ENCODE measurements at regions not wholly inside any gene's neighbourhood (a gene's known extent, or its start where the extent isn't known, plus 50 kb on each side); places are given as distances from the start of the nearest gene placed in this dataset.

DNA sequence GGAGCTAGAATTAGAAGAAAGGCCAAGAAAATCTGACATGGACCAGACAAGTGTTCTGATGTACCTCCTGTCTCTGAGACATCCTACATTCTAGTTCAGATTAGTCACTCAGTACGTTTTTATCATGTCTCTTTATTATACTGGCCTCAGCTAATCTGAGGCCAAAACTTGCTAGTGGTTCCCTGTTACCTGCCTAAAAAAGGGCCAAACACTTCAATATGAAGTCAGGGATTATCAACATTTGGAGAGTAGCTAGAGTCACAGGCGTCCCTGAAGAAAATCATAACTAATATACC, 587.4 kb downstream of the PRELID2 start:
- Histone ChIP-seq H3K27ac (ENCODE audit: low read depth) (no peak overlapping the region), H4K20me1 (replicated peaks; ENCODE audit: insufficient read depth) (no peaks in the 10 kb centered on the region), H3K4me1 (ENCODE audit: insufficient read depth) (peaks cover 35% of the 10 kb centered on the region), H3K4me2 (no peak overlapping the region), H2AFZ (no peak overlapping the region), H3K9me2 (ENCODE audit: insufficient read depth) (peaks cover 6% of the 10 kb centered on the region), H3K36me3 (ENCODE audit: insufficient read depth) (no peaks in the 10 kb centered on the region), H3K4me3 (no peak overlapping the region), H3F3A (replicated peaks; ENCODE audit: low read depth) (no peaks in the 10 kb centered on the region), H3K27me3 (ENCODE audit: insufficient read depth) (no peaks in the 10 kb centered on the region), H3K79me2 (replicated peaks; ENCODE audit: insufficient read depth) (no peaks in the 10 kb centered on the region)
- Mint-ChIP-seq H3K27ac (no peak overlapping the region), H3K36me3 (ENCODE audit: low read depth) (no peaks in the 10 kb centered on the region), H3K27me3 (ENCODE audit: insufficient read depth, low read depth, poor library complexity) (peaks cover 4% of the 10 kb centered on the region), H3K4me3 (no peak overlapping the region), H3K9me3 (no peaks in the 10 kb centered on the region), H3K4me1 (peaks cover 42% of the 10 kb centered on the region)
- ATAC-seq (no peak), DNase-seq (ENCODE audit: low spot score) (no peak)
- TF ChIP-seq, protein P1, sequence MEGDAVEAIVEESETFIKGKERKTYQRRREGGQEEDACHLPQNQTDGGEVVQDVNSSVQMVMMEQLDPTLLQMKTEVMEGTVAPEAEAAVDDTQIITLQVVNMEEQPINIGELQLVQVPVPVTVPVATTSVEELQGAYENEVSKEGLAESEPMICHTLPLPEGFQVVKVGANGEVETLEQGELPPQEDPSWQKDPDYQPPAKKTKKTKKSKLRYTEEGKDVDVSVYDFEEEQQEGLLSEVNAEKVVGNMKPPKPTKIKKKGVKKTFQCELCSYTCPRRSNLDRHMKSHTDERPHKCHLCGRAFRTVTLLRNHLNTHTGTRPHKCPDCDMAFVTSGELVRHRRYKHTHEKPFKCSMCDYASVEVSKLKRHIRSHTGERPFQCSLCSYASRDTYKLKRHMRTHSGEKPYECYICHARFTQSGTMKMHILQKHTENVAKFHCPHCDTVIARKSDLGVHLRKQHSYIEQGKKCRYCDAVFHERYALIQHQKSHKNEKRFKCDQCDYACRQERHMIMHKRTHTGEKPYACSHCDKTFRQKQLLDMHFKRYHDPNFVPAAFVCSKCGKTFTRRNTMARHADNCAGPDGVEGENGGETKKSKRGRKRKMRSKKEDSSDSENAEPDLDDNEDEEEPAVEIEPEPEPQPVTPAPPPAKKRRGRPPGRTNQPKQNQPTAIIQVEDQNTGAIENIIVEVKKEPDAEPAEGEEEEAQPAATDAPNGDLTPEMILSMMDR (conservative IDR thresholded peaks at IDR 0.05; ENCODE audit: low read depth in 2 of 2): no peak
- TF ChIP-seq STAT1 (IDR thresholded peaks at IDR 0.05; ENCODE audit: unreplicated experiment) (no peak), ZNF331 (CRISPR knock-in tag; IDR thresholded peaks at IDR 0.05; ENCODE audit: low read depth) (no peak), POLR2AphosphoS5 (IDR thresholded peaks at IDR 0.05; ENCODE audit: low read depth) (no peak), CREB1 (CRISPR knock-in tag; IDR thresholded peaks at IDR 0.05; ENCODE audit: low read depth) (no peak), EZH2 (IDR thresholded peaks at IDR 0.05; ENCODE audit: low read depth, unreplicated experiment) (no peak), JUNB (IDR thresholded peaks at IDR 0.05; ENCODE audit: unreplicated experiment) (no peak), ZNF114 (CRISPR knock-in tag; IDR thresholded peaks at IDR 0.05) (no peak), EZH2phosphoT487 (IDR thresholded peaks at IDR 0.05; ENCODE audit: unreplicated experiment) (no peak), NANOG (IDR thresholded peaks at IDR 0.05; ENCODE audit: borderline replicate concordance) (no peak)
- TF ChIP-seq, protein P2, sequence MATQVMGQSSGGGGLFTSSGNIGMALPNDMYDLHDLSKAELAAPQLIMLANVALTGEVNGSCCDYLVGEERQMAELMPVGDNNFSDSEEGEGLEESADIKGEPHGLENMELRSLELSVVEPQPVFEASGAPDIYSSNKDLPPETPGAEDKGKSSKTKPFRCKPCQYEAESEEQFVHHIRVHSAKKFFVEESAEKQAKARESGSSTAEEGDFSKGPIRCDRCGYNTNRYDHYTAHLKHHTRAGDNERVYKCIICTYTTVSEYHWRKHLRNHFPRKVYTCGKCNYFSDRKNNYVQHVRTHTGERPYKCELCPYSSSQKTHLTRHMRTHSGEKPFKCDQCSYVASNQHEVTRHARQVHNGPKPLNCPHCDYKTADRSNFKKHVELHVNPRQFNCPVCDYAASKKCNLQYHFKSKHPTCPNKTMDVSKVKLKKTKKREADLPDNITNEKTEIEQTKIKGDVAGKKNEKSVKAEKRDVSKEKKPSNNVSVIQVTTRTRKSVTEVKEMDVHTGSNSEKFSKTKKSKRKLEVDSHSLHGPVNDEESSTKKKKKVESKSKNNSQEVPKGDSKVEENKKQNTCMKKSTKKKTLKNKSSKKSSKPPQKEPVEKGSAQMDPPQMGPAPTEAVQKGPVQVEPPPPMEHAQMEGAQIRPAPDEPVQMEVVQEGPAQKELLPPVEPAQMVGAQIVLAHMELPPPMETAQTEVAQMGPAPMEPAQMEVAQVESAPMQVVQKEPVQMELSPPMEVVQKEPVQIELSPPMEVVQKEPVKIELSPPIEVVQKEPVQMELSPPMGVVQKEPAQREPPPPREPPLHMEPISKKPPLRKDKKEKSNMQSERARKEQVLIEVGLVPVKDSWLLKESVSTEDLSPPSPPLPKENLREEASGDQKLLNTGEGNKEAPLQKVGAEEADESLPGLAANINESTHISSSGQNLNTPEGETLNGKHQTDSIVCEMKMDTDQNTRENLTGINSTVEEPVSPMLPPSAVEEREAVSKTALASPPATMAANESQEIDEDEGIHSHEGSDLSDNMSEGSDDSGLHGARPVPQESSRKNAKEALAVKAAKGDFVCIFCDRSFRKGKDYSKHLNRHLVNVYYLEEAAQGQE (IDR thresholded peaks at IDR 0.05; ENCODE audit: unreplicated experiment): no peak
- TF ChIP-seq, protein P3, sequence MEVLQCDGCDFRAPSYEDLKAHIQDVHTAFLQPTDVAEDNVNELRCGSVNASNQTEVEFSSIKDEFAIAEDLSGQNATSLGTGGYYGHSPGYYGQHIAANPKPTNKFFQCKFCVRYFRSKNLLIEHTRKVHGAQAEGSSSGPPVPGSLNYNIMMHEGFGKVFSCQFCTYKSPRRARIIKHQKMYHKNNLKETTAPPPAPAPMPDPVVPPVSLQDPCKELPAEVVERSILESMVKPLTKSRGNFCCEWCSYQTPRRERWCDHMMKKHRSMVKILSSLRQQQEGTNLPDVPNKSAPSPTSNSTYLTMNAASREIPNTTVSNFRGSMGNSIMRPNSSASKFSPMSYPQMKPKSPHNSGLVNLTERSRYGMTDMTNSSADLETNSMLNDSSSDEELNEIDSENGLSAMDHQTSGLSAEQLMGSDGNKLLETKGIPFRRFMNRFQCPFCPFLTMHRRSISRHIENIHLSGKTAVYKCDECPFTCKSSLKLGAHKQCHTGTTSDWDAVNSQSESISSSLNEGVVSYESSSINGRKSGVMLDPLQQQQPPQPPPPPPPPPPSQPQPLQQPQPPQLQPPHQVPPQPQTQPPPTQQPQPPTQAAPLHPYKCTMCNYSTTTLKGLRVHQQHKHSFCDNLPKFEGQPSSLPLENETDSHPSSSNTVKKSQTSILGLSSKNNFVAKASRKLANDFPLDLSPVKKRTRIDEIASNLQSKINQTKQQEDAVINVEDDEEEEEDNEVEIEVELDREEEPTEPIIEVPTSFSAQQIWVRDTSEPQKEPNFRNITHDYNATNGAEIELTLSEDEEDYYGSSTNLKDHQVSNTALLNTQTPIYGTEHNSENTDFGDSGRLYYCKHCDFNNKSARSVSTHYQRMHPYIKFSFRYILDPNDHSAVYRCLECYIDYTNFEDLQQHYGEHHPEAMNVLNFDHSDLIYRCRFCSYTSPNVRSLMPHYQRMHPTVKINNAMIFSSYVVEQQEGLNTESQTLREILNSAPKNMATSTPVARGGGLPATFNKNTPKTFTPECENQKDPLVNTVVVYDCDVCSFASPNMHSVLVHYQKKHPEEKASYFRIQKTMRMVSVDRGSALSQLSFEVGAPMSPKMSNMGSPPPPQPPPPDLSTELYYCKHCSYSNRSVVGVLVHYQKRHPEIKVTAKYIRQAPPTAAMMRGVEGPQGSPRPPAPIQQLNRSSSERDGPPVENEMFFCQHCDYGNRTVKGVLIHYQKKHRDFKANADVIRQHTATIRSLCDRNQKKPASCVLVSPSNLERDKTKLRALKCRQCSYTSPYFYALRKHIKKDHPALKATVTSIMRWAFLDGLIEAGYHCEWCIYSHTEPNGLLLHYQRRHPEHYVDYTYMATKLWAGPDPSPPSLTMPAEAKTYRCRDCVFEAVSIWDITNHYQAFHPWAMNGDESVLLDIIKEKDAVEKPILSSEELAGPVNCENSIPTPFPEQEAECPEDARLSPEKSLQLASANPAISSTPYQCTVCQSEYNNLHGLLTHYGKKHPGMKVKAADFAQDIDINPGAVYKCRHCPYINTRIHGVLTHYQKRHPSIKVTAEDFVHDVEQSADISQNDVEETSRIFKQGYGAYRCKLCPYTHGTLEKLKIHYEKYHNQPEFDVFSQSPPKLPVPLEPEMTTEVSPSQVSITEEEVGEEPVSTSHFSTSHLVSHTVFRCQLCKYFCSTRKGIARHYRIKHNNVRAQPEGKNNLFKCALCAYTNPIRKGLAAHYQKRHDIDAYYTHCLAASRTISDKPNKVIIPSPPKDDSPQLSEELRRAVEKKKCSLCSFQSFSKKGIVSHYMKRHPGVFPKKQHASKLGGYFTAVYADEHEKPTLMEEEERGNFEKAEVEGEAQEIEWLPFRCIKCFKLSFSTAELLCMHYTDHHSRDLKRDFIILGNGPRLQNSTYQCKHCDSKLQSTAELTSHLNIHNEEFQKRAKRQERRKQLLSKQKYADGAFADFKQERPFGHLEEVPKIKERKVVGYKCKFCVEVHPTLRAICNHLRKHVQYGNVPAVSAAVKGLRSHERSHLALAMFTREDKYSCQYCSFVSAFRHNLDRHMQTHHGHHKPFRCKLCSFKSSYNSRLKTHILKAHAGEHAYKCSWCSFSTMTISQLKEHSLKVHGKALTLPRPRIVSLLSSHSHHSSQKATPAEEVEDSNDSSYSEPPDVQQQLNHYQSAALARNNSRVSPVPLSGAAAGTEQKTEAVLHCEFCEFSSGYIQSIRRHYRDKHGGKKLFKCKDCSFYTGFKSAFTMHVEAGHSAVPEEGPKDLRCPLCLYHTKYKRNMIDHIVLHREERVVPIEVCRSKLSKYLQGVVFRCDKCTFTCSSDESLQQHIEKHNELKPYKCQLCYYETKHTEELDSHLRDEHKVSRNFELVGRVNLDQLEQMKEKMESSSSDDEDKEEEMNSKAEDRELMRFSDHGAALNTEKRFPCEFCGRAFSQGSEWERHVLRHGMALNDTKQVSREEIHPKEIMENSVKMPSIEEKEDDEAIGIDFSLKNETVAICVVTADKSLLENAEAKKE (CRISPR knock-in tag; IDR thresholded peaks at IDR 0.05): no peak
- TF ChIP-seq, protein P4, sequence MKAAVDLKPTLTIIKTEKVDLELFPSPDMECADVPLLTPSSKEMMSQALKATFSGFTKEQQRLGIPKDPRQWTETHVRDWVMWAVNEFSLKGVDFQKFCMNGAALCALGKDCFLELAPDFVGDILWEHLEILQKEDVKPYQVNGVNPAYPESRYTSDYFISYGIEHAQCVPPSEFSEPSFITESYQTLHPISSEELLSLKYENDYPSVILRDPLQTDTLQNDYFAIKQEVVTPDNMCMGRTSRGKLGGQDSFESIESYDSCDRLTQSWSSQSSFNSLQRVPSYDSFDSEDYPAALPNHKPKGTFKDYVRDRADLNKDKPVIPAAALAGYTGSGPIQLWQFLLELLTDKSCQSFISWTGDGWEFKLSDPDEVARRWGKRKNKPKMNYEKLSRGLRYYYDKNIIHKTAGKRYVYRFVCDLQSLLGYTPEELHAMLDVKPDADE (IDR thresholded peaks at IDR 0.05): no peak

All from GM23338 (cell line).